Caki2 (cell line): ENCODE measurements at regions not wholly inside any gene's neighbourhood (a gene's known extent, or its start where the extent isn't known, plus 50 kb on each side); places are given as distances from the start of the nearest gene placed in this dataset.
"Not testable (repeated sequence)": the region's sequence is repeated elsewhere in the genome, so short reads cannot be mapped to it uniquely, and the experiment has no call there.

Experiments
- DNase-seq: peaks from one replicate; pipeline ENCODE4 v3.0.0-alpha.2; 2015; ENCODE audit warnings: low read depth
- in situ Hi-C: cut with HindIII; loops from 2 replicates; pipeline ENCODE4 v1.10.0; 2016; ENCODE audit warnings: low sequenced_read_pairs, low pct_unique_long_range_greater_than_20kb, mixed read lengths

DNA sequence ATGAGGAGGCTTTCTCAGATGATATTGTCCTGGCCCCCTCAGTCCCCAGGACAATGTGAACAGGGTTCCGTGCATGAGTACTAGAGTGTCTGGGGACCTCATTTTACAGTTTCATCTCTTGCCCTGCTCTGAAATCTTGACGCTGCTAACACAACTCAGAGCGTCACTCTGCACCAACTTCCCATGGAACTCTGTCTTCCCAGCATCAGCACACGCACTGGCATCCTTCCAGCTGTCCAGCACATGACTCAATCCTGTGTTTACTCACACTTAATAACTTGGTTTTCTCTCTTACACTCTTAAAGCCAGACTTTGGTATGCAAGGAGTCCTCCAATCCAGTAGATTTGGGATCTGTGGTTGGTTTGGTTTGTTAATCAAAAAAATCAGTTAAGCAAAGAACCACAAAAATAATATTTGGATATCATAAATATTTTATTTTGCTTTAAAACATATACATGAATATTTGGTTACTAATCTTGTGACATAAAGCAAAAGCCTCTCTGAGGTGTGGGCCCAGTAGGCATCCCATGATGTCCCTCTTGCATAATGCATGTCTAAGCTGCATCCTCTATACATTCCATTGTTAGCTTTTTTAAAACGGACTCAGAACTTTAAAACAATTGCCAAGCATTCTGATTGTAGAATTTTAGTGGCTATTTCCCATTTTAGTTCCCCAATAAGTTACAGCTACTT lies 131.0 kb downstream of the CXCL12 start:
- peak; percentile 58 for DNase-seq
- in situ Hi-C loops = no loop called here

DNA sequence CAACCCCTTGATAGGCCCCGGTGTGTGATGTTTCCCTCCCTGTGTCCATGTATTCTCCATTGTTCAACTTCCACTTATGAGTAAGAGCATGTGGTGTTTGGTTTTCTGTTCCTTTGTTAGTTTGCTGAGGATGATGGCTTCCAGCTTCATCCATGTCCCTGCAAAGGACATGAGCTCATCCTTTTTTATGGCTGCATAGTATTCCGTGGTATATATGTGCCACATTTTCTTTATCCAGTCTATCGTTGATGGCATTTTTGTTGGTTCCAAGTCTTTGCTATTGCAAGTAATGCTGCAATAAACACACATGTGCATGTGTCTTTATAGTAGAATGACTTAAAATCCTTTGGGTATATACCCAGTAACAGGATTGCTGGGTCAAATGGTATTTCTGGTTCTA lies 132.3 kb downstream of the CXCL12 start:
- DNase-seq, in situ Hi-C loops: not testable (repeated sequence)

DNA sequence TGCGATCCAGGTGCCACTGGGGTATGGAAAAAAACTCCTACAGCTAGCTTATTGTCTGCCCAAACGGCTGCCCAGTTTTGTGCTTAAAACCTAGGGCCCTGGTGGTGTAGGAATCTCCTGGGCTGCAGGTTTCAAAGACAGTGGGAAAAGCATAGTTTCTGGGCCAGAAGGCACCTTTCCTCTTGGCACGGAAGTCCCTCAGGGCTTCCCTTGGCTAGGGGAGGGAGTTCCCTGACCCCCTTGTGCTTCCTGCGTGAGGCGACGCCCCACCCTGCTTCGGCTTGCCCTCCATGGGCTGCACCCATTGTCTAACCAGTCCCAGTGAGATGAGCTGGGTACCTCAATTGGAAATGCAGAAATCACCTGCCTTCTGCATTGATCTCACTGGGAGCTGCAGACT lies 135.0 kb downstream of the CXCL12 start:
- in situ Hi-C loops, DNase-seq: not testable (repeated sequence)

DNA sequence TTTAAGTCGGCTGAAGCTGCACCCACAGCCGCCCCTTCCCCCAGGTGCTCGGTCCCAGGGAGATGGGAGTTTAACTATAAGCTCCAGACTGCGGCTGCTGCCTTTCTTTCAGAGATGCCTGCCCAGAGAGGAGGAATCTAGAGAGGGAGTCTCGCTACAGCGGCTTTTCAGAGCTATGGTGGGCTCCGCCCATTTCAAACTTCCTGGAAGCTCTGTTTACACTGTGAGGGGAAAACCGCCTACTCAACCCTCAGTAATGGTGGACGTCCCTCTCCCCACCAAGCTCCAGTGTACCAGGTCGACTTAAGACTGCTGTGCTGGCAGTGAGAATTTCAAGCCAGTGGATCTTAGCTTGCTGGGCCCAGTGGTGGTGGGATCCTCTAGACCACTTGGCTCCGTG lies 135.4 kb downstream of the CXCL12 start:
- in situ Hi-C loops = no loop called here

DNA sequence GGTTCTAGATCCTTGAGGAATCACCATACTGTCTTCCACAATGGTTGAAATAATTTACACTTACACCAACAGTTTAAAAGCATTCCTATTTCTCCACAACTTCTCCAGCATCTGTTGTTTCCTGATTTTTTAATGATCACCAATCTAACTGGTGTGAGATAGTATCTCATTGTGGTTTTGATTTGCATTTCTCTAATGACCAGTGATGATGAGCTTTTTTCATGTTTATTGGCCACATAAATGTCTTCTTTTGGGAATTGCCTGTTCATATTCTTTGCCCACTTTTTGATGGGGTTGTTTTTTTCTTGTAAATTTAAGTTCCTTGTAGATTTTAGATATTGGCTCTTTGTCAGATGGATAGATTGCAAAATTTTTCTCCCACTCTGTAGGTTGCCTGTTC lies 138.2 kb downstream of the CXCL12 start:
- in situ Hi-C loops, DNase-seq: not testable (repeated sequence)

More for the DNA sequence above, 135.4 kb downstream of the CXCL12 start:
- DNase-seq = no peak

DNA sequence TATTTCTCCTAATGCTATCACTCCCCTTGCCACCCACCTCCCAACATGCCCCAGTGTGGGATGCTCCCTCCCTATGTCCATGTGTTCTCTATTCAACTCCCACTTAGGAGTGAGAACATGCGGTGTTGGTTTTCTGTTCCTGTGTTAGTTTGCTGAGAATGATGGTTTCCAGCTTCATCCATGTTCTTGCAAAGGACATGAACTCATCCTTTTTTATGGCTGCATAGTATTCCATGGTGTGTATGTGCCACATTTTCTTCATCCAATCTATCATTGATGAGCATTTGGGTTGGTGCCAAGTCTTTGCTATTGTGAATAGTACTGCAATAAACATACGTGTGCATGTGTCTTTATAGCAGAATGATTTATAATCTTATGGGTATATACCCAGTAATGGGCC lies 138.6 kb downstream of the CXCL12 start:
- DNase-seq, in situ Hi-C loops: not testable (repeated sequence)

DNA sequence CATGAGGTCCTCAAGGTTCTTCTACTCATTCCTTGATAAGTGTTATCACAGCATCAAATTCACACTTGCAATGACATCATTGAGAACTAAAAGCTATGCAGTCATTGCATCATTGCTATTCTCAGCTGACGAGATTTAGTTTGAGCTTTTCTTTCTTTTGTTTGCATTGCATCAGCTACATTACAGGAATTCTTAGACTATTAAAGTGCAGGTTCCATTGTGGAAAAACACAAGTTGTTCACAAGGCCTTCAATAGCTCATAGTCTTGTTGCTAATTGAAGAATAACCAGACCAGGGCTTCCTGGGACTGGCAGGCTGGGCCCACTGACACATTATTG lies 139.3 kb downstream of the CXCL12 start:
- peak; percentile 33 for DNase-seq
- in situ Hi-C loops = no loop called here

DNA sequence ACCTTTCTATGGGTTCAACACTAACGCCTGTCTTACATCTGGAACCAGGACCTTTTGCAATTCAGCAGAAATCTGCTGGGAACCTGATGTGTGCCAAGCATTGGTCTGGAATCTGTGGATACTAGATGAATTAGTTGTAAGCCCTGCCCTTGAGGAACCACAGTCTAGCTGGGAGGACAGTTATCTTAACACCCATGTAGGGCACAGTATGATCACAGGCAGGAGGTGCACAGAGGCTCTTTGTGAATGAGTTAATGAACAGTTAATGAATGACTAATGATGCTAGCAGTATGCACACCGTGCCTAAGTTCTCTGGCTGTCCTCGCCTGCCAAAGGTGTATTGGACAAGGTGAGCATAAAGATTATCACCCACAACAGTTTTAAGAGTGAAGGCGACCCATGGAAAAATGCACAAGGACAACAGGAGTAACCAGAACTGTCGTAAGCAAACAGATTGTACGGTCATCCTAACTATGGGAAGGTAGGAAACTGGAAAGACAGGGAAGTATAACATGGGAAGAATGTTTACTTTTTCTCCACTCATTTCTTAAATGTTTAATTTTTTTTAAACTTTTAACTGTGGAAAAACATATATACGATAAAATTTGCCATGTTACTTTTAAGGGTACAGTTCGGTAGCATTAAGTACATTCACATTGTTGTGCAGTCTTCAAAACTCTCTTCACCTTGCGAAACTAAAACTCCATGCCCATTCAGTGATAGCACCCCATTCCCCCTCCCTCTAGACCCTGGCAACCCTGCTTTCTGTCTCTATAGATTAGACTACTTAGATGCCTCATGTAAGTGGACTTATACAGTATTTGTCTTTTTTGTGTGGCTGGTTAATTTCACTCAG lies 139.9 kb downstream of the CXCL12 start:
- DNase-seq = no peak
- in situ Hi-C loops = no loop called here

DNA sequence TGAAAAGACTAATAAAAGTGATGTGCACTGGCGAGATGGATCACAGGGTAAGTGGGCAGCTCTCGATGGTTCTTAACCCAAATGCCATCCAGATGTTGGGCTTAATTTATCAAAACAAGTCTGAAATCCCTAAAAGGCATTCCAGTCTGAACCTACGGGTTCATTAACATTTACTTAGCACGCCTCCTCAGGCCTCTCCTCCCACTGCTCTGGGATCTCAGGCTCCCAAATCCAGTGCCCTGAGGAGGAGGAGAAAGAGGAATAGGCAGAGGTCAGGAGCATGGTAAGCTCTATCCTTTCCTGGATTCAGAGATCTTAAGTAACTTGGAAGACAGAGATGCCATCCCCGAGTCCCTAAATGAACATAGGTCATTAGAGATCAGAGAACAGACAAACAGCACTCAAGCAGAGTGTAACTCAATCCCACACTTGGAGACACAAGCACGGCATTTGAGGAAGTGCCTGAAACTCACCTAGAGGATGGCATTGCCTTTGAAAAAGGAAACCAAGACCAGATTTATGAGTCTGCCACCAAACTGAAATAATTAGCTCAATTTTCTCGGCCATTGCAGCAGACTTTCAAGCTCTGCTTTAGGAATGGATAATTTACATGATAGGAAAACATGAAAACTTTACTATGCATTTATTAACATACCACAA lies 140.9 kb downstream of the CXCL12 start:
- in situ Hi-C loops = no loop called here
- no peak for DNase-seq

DNA sequence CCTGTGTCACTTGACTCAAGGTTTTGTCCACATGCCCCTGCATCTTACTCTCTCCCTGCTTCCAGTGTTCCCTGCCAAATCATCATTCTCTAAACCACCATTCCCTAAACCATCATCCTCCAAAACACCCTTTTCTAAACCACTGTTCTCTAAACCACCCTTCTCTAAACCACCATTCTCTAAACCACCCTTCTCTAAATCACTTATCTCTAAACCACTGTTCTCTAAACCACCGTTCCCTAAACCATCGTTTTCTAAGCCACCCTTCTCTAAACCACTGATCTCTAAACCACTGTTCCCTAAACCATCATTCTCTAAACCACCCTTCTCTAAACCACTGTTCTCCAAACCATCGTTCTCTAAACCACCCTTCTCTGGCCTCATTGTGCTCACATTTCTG lies 142.1 kb downstream of the CXCL12 start:
- no peak for DNase-seq
- in situ Hi-C loops = no loop called here

DNA sequence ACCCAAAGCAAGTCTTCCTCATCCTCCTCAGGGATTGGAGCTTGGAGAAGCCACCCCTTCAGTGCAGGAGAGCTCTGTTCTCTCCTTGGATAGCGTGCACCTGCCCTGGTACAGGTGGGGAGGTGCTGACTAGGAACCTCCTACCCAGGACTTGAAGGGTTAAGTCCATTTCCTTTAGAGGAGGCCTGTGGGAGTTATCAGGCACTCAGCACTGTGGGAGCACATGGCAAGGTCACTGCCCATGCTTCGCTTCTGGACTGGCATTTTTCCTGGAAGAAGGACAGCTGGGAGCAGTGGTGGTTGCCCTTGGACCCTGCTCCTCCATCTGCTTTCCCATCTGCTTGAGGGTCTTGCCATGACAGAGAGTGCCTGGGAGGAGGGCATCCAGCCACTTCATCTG lies 142.8 kb downstream of the CXCL12 start:
- DNase-seq = no peak
- in situ Hi-C loops = no loop called here

DNA sequence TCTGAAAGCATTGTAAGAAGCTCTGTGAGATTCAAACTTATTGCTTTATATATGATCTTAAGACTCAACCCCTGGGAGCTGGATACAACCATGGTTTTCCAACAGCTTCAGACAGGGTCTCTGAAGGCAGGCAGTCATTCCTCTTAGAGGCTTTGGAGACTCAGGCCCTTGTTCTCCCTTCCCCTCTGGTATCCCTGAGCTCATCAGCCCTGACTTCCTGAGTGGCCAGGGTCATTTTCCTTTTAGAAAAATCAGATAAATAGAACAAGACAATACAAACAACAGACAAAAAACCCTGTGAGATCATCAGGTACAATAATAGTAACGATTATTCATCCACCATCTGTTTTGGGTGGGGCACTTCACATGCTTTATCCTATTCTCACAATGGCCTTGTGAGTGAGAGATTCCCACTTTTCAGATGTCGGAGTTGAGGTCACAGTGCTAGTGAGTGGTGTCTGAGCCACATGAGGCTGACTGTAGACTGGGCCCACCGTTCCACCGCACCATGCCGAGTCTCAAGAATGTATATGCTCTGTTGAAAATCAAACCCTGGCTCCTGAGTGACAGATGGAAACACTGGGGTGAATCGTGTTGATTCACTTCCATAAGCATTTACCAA lies 144.2 kb downstream of the CXCL12 start:
- no peak for DNase-seq
- in situ Hi-C loops = no loop called here

DNA sequence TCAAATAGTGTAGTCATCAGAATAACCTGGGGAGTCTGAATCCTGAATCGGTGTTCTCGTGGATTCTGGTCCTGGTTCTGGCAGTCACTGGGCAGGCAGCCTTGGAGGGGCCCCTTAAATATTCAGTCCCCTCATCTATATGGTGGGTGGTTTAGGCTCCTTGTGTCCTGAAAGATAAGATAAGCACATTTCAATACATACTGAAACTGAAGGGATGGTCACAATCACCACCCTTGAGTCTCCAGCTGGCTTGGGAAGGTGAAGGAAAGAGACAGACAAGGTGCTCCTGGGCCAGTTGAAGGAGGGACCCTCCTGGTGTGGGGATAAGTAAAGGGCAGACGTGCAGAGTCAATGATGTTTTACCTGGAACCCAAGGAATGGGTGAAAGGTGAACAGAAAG lies 146.7 kb downstream of the CXCL12 start:
- in situ Hi-C loops = no loop called here
- DNase-seq = no peak

DNA sequence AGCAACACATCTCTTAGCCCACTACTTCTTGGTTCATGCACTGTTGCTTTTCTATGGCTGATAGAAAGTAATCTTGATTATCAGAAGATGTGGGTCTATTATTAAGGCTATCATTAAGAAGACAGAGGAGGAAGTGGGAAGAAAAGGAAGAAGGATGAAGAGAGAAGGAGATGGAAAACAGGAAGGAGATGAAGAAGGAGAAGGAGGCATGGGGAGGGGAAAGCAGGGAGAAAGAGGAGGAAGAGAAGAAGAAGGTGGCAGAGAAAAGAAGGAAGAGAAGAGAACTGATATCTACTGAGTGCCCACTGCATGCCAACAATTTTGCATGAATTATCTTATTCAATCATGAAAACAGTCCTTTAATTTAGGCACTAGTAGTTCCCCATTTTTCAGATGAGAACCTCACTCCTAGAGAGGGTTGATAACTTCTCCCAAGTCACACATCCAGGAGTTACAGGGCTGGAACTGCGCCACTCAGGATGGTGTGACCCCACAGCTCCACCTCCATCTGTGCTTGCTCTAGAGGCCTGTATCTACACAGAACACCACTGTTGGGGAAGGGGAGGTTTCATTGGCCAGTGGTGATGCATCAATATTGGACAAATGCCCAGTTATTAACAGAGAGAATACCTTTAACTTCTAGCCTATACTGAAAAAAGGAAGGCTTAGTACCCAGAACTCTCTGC lies 147.4 kb downstream of the CXCL12 start:
- in situ Hi-C loops = no loop called here
- DNase-seq = no peak

DNA sequence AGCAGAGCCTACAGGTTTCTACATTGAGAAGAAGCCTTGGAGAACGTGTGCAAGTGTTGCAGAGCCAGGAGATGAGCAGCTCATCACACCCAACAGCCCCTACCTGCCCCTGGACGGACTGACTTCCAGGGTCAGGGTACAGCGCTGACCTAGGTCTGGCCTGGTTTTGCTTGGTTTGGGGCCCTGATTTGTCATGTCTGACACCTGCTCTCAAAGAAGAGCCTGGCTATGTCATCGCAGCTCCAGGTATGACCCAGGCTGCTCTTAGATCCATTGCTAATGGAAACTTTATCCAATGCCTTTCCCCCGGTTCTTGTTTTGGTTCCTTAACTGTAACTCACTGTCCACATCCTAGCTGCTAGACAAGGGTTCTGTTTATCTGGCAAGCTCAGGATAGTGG lies 149.5 kb downstream of the CXCL12 start:
- in situ Hi-C loops = no loop called here
- DNase-seq = no peak

DNA sequence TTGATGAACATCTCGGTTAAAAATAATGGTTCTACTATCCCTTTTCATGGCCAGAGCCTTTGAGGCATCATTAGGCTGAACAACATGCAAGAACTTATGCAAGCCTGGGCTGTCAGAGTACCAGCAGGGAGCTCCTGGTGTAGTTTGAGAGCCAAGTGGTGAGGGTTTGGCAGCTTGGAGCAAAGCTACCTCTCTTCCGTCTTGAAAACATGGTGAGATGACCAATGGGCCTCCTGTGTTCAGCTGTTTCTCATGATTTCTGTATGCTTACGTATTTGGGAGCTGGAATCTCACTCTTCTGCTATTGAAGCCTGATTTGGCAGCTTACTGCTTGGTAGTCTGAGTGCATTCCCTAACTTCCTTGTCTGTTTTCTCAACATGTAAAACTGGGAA lies 150.4 kb downstream of the CXCL12 start:
- DNase-seq = no peak
- in situ Hi-C loops = no loop called here

DNA sequence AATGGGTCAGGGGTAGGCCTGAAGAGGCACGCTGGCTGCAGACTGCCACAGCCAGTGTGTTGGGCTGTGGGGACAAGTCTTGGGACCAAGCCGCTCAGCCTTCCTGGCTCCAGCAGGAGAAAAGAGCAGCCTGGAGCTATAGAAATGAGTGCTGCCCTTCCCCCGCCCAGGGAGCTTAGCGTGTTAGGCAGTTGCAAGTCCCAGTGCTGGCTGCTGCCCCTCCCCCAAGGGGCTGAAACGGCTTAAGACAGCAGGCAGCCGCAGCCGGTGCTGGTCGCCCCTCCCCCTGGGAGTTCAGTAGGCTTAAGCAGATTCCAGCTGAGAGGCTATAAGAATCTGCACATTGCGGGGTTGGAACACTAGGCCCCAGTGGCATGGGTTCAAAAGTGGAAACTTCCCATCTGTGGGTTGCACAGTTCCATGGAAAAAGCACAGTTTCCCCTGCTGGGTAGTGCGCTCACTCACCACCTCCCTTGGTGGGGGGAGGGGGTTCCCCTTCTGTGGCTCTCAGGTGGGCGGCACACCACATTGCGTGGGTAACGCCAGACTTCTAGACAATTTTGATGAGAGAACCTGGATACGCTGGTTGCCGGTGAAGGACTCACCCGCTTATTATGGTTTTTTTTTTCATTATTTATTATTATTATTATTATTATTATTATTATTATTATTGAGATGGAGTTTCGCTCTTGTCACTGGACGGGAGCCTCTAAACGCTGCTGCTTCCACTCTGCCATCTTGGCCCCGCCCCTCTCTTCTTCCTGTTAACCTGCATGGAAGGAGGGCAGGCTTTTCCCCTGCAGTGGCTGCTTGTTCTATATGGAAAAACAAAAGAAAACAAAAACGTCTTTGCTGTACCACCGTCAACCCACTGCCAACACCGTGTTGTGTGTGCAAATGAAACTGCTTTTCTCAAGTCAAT lies 151.1 kb downstream of the CXCL12 start:
- no peak for DNase-seq
- in situ Hi-C loops = no loop called here
